IPS DF 6.9 (cell line): ENCODE measurements at regions not wholly inside any gene's neighbourhood (a gene's known extent, or its start where the extent isn't known, plus 50 kb on each side); places are given as distances from the start of the nearest gene placed in this dataset.

ENCODE experiments used
- DNase-seq: peaks from one replicate; pipeline ENCODE4 v3.0.0-alpha.2; 2013; ENCODE audit warnings: low read depth, low spot score
- H3K27ac ChIP-seq: one replicate; pipeline ENCODE4 v1.5.1; 2013; ENCODE audit warnings: low read length, control low read depth
- H3K27me3 ChIP-seq: 2 replicates; pipeline ENCODE4 v1.6.1; 2013; ENCODE audit warnings: mild to moderate bottlenecking, low read length; ENCODE audit not compliant: control insufficient read depth, insufficient read depth
- H3K36me3 ChIP-seq: 2 replicates; pipeline ENCODE4 v1.6.1; 2013; ENCODE audit warnings: low read length; ENCODE audit not compliant: control insufficient read depth, insufficient read depth
- H3K4me1 ChIP-seq: 2 replicates; pipeline ENCODE4 v1.6.1; 2013; ENCODE audit warnings: low read length; ENCODE audit not compliant: control insufficient read depth, insufficient read depth
- H3K4me3 ChIP-seq: 2 replicates; pipeline ENCODE4 v1.5.1; 2013; ENCODE audit warnings: mild to moderate bottlenecking, low read length
- H3K9me3 ChIP-seq: 2 replicates; pipeline ENCODE4 v1.6.1; 2013; ENCODE audit warnings: low read length, inconsistent platforms; ENCODE audit not compliant: control insufficient read depth, insufficient read depth
- WGBS: extraction: QIAGEN DNeasy Blood & Tissue Kit; methylation state at CpG from one replicate; pipeline ENCODE4 v1.1.7; 2013; ENCODE audit warnings: mixed read lengths, missing lambda C conversion rate; ENCODE audit not compliant: insufficient read length, insufficient coverage; 5-methylcytosine and 5-hydroxymethylcytosine counted together

DNA sequence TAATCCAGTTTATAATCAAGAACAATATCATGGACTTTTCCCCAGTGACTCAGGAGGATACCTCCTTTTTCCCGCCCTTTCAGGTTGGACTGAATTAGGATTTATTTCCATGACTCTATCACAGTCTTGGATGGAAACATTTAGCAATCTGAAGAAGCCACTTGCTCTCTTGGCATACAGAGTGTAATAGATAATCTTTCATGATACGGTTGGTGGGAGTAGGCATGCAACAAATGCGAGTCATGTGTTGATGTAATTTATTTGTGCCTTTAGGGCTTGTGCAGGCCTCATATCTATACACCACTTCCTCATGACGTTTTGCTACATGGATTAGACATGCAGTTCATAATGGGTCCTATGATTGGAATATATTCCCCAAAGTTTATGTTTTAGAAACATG lies 54.2 kb upstream of the MCTP2 start:
- no peaks in the 10 kb centered on the region for H3K27me3 ChIP-seq
- H3K4me3 ChIP-seq, result no peak overlapping the region
- no peaks in the 10 kb centered on the region for H3K4me1 ChIP-seq
- WGBS, result no CpG with 5 or more reads among the region's 4 CpGs
- H3K27ac ChIP-seq, result no peak overlapping the region
- no peaks in the 10 kb centered on the region for H3K9me3 ChIP-seq
- no peaks in the 10 kb centered on the region for H3K36me3 ChIP-seq
- DNase-seq, result no peak

GRCh38 chr15:94175420-94175819 lies 55.9 kb upstream of the MCTP2 start:
- no peaks in the 10 kb centered on the region for H3K4me1 ChIP-seq
- H3K27ac ChIP-seq, result no peak overlapping the region
- no CpG with 5 or more reads among the region's 1 CpG for WGBS
- H3K36me3 ChIP-seq, result no peaks in the 10 kb centered on the region
- no peaks in the 10 kb centered on the region for H3K27me3 ChIP-seq
- DNase-seq, result no peak
- H3K9me3 ChIP-seq, result no peaks in the 10 kb centered on the region
- no peak overlapping the region for H3K4me3 ChIP-seq

- no peaks in the 10 kb centered on the region for H3K4me1 ChIP-seq
- no peak overlapping the region for H3K27ac ChIP-seq
- H3K27me3 ChIP-seq, result no peaks in the 10 kb centered on the region
- no peak for DNase-seq
- no peaks in the 10 kb centered on the region for H3K36me3 ChIP-seq
- no peak overlapping the region for H3K4me3 ChIP-seq
- H3K9me3 ChIP-seq, result no peaks in the 10 kb centered on the region
Measured at GRCh38 chr15:94174399-94174802, 57.0 kb upstream of the MCTP2 start.

DNA sequence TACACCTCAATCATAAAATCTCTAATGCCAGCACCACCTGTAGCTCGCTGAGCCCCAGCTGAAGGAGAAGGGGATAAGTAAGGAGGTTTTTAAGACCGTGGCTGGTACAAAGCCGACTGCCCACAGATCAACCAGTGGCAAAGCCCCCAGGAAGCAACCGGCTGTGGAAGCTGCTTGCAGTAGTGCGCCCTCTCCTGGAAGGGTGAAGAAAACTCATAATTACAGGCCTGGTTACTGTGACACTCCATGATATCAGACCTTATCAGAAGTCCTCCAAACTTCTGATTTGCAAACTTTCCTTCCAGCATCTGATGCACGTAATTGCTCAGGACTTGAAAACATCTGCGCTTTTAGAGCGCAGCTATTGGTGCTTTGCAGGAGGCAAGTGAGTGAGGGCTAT lies 63.1 kb upstream of the MCTP2 start:
- WGBS, result no CpG with 5 or more reads among the region's 8 CpGs
- Histone ChIP-seq H3K9me3 (no peaks in the 10 kb centered on the region), H3K27ac (no peak overlapping the region), H3K4me1 (no peaks in the 10 kb centered on the region), H3K27me3 (no peaks in the 10 kb centered on the region), H3K36me3 (no peaks in the 10 kb centered on the region), H3K4me3 (no peak overlapping the region)
- DNase-seq, result no peak

DNA sequence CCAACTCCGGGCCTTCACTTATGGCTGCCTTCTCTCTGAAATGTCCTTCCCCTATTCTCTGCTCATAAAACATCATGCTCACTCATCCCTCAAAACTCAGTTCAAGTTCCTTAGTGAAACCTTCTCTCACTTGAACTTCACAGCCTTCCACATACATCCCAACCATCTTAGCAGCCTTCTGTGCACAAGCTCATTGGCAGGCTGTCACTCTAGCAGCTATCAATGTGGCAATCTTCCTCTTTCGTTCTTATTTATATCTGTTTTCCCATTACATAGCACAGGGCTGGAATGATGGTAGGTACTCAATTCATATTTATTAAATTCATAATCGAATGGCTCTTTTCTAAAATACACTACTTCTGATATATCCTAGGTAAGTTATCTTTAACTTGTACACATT lies 66.4 kb upstream of the MCTP2 start:
- DNase-seq, result no peak
- Histone ChIP-seq H3K4me3 (no peak overlapping the region), H3K36me3 (no peaks in the 10 kb centered on the region), H3K9me3 (no peaks in the 10 kb centered on the region), H3K4me1 (no peaks in the 10 kb centered on the region), H3K27me3 (no peaks in the 10 kb centered on the region), H3K27ac (no peak overlapping the region)
- no CpG with 5 or more reads among the region's 3 CpGs for WGBS

DNA sequence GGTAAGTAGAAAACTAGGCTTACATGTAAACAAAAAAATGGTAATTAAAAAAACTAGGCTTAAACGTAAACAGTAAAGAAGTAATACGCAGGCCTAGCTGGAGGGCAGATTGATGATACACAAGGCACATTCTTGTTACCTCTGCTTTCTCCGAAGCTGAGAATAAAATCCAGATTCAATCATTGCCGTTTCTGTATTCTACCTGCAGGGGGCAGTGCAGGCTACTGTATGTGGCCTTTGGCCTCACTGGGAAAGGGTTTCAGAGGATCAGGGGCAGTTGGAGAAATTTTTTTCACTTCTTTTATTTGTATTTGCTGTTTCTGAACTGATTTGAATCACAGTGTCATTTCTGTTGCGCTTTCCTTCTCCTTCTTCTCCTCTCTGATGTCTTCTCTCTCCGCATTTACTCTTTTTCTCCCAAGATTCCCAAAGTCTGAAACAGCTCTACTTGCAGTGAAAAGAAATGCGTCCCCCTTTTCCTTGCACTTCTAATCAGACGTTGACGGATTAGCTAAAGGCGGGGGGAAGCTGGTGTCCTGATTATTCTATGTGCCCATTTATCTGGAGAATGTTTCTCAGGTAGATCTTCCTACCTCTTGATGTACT lies 67.1 kb upstream of the MCTP2 start:
- H3K27ac ChIP-seq, result no peak overlapping the region
- peak; percentile 57 for DNase-seq
- no CpG with 5 or more reads among the region's 10 CpGs for WGBS
- H3K27me3 ChIP-seq, result no peaks in the 10 kb centered on the region
- no peak overlapping the region for H3K4me3 ChIP-seq
- H3K36me3 ChIP-seq, result no peaks in the 10 kb centered on the region
- H3K9me3 ChIP-seq, result no peaks in the 10 kb centered on the region
- H3K4me1 ChIP-seq, result no peaks in the 10 kb centered on the region

- H3K36me3 ChIP-seq, result no peaks in the 10 kb centered on the region
- WGBS, result no CpG with 5 or more reads among the region's 5 CpGs
Measured at GRCh38 chr15:94162939-94163338, 68.4 kb upstream of the MCTP2 start.

DNA sequence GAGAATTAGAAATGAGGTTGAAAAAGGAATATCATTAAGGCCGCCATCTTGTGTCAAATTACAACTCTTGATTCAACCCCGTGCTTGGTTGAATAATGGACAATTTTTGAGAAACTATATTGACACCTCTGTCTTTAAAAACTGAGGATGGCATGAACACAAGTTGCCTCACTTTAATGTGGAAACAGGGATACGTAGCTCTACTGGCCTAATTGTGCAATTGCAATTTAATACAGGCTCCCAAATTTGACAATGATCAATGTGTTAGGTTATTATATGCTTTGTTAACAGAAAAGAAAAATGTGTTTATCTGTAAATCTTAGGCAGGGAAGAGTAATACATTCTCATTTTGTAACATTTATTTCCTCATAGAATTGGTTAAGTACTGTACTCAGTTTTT lies 77.1 kb upstream of the MCTP2 start:
- DNase-seq, result no peak
- no CpG with 5 or more reads among the region's 3 CpGs for WGBS
- Histone ChIP-seq H3K4me3 (no peak overlapping the region), H3K27me3 (no peaks in the 10 kb centered on the region), H3K27ac (no peak overlapping the region), H3K4me1 (no peaks in the 10 kb centered on the region), H3K9me3 (no peaks in the 10 kb centered on the region), H3K36me3 (no peaks in the 10 kb centered on the region)

More at GRCh38 chr15:94162939-94163338, 68.4 kb upstream of the MCTP2 start:
- no peaks in the 10 kb centered on the region for H3K4me1 ChIP-seq
- H3K27me3 ChIP-seq, result no peaks in the 10 kb centered on the region
- no peak overlapping the region for H3K4me3 ChIP-seq
- DNase-seq, result no peak
- no peaks in the 10 kb centered on the region for H3K9me3 ChIP-seq
- H3K27ac ChIP-seq, result no peak overlapping the region

GRCh38 chr15:94145046-94145445 lies 86.3 kb upstream of the MCTP2 start:
- WGBS, result no CpG with 5 or more reads among the region's 4 CpGs

GRCh38 chr15:94141802-94142201 lies 89.6 kb upstream of the MCTP2 start:
- Histone ChIP-seq H3K4me1 (no peaks in the 10 kb centered on the region), H3K9me3 (no peaks in the 10 kb centered on the region), H3K27ac (no peak overlapping the region), H3K4me3 (no peak overlapping the region), H3K27me3 (no peaks in the 10 kb centered on the region), H3K36me3 (no peaks in the 10 kb centered on the region)
- 100% methylated on average over 1 of the region's 2 CpGs for WGBS
- DNase-seq, result no peak

More at GRCh38 chr15:94145046-94145445, 86.3 kb upstream of the MCTP2 start:
- Histone ChIP-seq H3K27ac (no peak overlapping the region), H3K36me3 (no peaks in the 10 kb centered on the region), H3K4me1 (no peaks in the 10 kb centered on the region), H3K27me3 (no peaks in the 10 kb centered on the region), H3K4me3 (no peak overlapping the region), H3K9me3 (no peaks in the 10 kb centered on the region)
- DNase-seq, result no peak

DNA sequence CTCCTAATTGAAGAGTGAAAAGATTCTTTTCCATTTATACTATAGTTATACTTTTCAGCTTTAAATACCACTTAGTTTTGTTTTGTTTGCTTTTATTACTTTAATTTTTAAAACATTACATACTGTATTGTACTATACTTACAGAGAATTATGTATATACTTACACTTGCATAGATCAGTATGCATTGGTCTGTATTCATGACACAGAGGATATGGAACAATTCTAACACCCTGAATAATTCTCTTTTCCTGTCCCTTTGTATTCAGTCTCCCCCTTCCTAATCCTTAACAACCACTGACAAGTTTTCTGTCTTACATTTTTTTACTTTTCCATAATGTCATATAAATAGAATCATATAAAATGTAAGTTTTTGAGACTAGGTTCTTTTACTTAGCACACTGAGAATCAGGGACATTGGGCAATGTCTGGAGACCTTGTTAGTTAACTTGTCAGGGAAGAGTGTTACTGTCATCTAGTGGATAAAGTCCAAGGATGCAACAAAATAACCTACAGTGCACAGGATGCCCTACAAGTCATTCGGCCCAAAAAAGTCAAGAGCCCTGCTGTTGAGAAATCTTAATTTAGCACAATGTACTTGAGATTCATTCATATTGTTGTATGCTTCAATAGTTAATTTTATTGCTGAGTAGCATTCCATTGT lies 95.7 kb upstream of the MCTP2 start:
- no peaks in the 10 kb centered on the region for H3K36me3 ChIP-seq
- DNase-seq, result no peak
- no CpG with 5 or more reads among the region's 1 CpG for WGBS
- no peaks in the 10 kb centered on the region for H3K27me3 ChIP-seq
- H3K9me3 ChIP-seq, result no peaks in the 10 kb centered on the region
- no peaks in the 10 kb centered on the region for H3K4me1 ChIP-seq
- H3K27ac ChIP-seq, result no peak overlapping the region
- H3K4me3 ChIP-seq, result no peak overlapping the region
